Stomach (tissue), 8 donors: ENCODE measurements at regions not wholly inside any gene's neighbourhood (a gene's known extent, or its start where the extent isn't known, plus 50 kb on each side); places are given as distances from the start of the nearest gene placed in this dataset.

ENCODE experiments used
- DNase-seq, 2 donors: peaks; one replicate each; pipeline versions ENCODE4 v3.0.0 to v3.0.0-alpha.2; 2013 to 2019
- H3K27ac ChIP-seq, 5 donors: fragments of 200-600 bp in 4 of 5; sonication (generic) in 4 of 5; one replicate each; pipeline ENCODE4 v1.5.1; 2013 to 2019; ENCODE audit warnings: mild to moderate bottlenecking in 1 of 5, moderate library complexity in 1 of 5
- H3K27me3 ChIP-seq, 3 donors: fragments of 200-600 bp; sonication (generic); one replicate each; pipeline ENCODE4 v1.5.1; 2017 to 2019; ENCODE audit warnings: mixed run types in 1 of 3
- H3K36me3 ChIP-seq, 4 donors: fragments of 200-600 bp; sonication (generic); 1 replicate in 3 of 4; 2 replicates in 1 of 4; pipeline ENCODE4 v1.5.1; 2016 to 2019
- H3K4me1 ChIP-seq, 4 donors: fragments of 200-600 bp; sonication (generic); one replicate each; pipeline ENCODE4 v1.5.1; 2016 to 2019
- H3K4me3 ChIP-seq, 4 donors: fragments of 200-600 bp; sonication (generic) in 3 of 4; one replicate each; pipeline ENCODE4 v1.5.1; 2016 to 2019; ENCODE audit warnings: mild to moderate bottlenecking in 1 of 4
- H3K9me3 ChIP-seq, 4 donors: fragments of 200-600 bp; sonication (generic); one replicate each; pipeline ENCODE4 v1.5.1; 2016 to 2019
- CTCF ChIP-seq, 7 experiments: fragments of 450-650 bp in 4 of 7; fragments of 200-600 bp in 3 of 7; sonication (generic) in 3 of 7; IDR thresholded peaks; one replicate each; pipeline ENCODE4 v1.5.1; 2016 to 2019; ENCODE audit warnings: antibody characterized with exemption in 7 of 7, control low read depth in 2 of 7, mild to moderate bottlenecking in 1 of 7
- EP300 ChIP-seq: sonication (generic); formaldehyde crosslinking; IDR thresholded peaks from one replicate; pipeline ENCODE4 v1.6.1; 2017; ENCODE audit warnings: antibody characterized with exemption
- POLR2A ChIP-seq, 4 donors: fragments of 450-650 bp; IDR thresholded peaks; one replicate each; pipeline ENCODE4 v1.6.1; 2016; ENCODE audit warnings: antibody characterized with exemption in 4 of 4, control low read depth in 2 of 4, mild to moderate bottlenecking in 1 of 4, moderate library complexity in 1 of 4
- POLR2AphosphoS5 ChIP-seq, 3 donors: sonication (generic); formaldehyde crosslinking; IDR thresholded peaks; one replicate each; pipeline ENCODE4 v1.6.1; 2016; ENCODE audit warnings: antibody characterized with exemption in 3 of 3
- WGBS, 5 donors: extraction: QIAGEN DNeasy Blood & Tissue Kit in 3 of 5; methylation state at CpG; one replicate each; pipeline versions ENCODE4 v1.1.5 to v1.1.7; 2013 to 2018; 5-methylcytosine and 5-hydroxymethylcytosine counted together
- intact Hi-C: fragments of 100-400 bp; cut with DNase I; formaldehyde crosslinking; loops from one replicate; pipeline ENCODE4 v1.15.1; 2023; ENCODE audit warnings: low total_unique reads
- donor health status: healthy with polysubstance abuse.
- donor health status: Bipolar disorder and iron deficiency.
- donor health status: healthy.

- no peak for TF ChIP-seq CTCF (IDR thresholded peaks at IDR 0.05)
- no peak for TF ChIP-seq POLR2AphosphoS5 (IDR thresholded peaks at IDR 0.05)
- TF ChIP-seq POLR2A (IDR thresholded peaks at IDR 0.05): no peak
- TF ChIP-seq EP300: no peak
- 90 to 95% (median 92%) methylated on average over 2 of the region's 2 CpGs for WGBS, 5 donors
Measured at GRCh38 chr1:101098327-101098726, 72.7 kb upstream of the DPH5 start.

GRCh38 chr1:101089613-101090338 lies 64.2 kb upstream of the DPH5 start:
- Histone ChIP-seq H3K4me3 (no peak overlapping the region), H3K27ac (no peak overlapping the region), H3K9me3 (no peaks in the 10 kb centered on the region), H3K27me3 (no peaks in the 10 kb centered on the region), H3K36me3 (no peaks in the 10 kb centered on the region), H3K4me1 (no peaks in the 10 kb centered on the region)
- 87 to 96% (median 90%) methylated on average over 2 of the region's 2 CpGs for WGBS, 5 donors
- intact Hi-C loops: no loop called here
- TF ChIP-seq POLR2AphosphoS5 (IDR thresholded peaks at IDR 0.05): no peak
- no peak for TF ChIP-seq CTCF (IDR thresholded peaks at IDR 0.05)
- TF ChIP-seq EP300: no peak
- no peak for TF ChIP-seq POLR2A (IDR thresholded peaks at IDR 0.05)
- no peak for DNase-seq

More at GRCh38 chr1:101098327-101098726, 72.7 kb upstream of the DPH5 start:
- Histone ChIP-seq H3K9me3 (no peaks in the 10 kb centered on the region), H3K4me1 (no peaks in the 10 kb centered on the region), H3K36me3 (no peaks in the 10 kb centered on the region), H3K27me3 (no peaks in the 10 kb centered on the region), H3K4me3 (no peak overlapping the region), H3K27ac (no peak overlapping the region)
- intact Hi-C loops: no loop called here
- no peak for DNase-seq

GRCh38 chr1:101088431-101088830 lies 62.8 kb upstream of the DPH5 start:
- no peaks in the 10 kb centered on the region for H3K4me1 ChIP-seq
- H3K4me3 ChIP-seq: no peak overlapping the region
- H3K27ac ChIP-seq: no peak overlapping the region
- no peak for TF ChIP-seq POLR2A (IDR thresholded peaks at IDR 0.05)
- no peak for TF ChIP-seq CTCF (IDR thresholded peaks at IDR 0.05)
- no peak for TF ChIP-seq POLR2AphosphoS5 (IDR thresholded peaks at IDR 0.05)
- no peak for TF ChIP-seq EP300
- H3K9me3 ChIP-seq: no peaks in the 10 kb centered on the region
- 93 to 97% (median 94%) methylated on average over 1 of the region's 1 CpG for WGBS, 5 donors
- H3K27me3 ChIP-seq: no peaks in the 10 kb centered on the region
- no peak for DNase-seq
- no peaks in the 10 kb centered on the region for H3K36me3 ChIP-seq
- intact Hi-C loops: no loop called here

- H3K4me1 ChIP-seq: peaks cover 0 to 11% (median 5%) of the 10 kb centered on the region in 4 donors
- TF ChIP-seq CTCF (IDR thresholded peaks at IDR 0.05) (no peak), POLR2A (IDR thresholded peaks at IDR 0.05) (no peak)
- H3K9me3 ChIP-seq: no peaks in the 10 kb centered on the region
- H3K36me3 ChIP-seq: no peaks in the 10 kb centered on the region
- WGBS, 5 donors: 56 to 77% (median 73%) methylated on average over 2 of the region's 2 CpGs
- DNase-seq: no peak
- no peak overlapping the region for H3K27ac ChIP-seq
- no peak overlapping the region for H3K4me3 ChIP-seq
- intact Hi-C loops: no loop called here
- H3K27me3 ChIP-seq: no peaks in the 10 kb centered on the region
Measured at GRCh38 chr1:101086783-101087182, 61.2 kb upstream of the DPH5 start.
